GM12878 (cell line): ENCODE measurements at regions not wholly inside any gene's neighbourhood (a gene's known extent, or its start where the extent isn't known, plus 50 kb on each side); places are given as distances from the start of the nearest gene placed in this dataset.

Experiments used
- ATAC-seq: fragments of 200-7000 bp; cut with Tn5 transposase; 3 replicates; pipeline ENCODE4 v1.9.1; 2020; ENCODE audit warnings: mild to moderate bottlenecking, moderate library complexity
- BruUV-seq: library from RNA; stranded (reverse); fragments of 400-500 nt; replicated peaks from 2 replicates; lab custom pipeline; 2021; lab: Mats Ljungman, UMichigan
- CTCF ChIA-PET: fragments of 300-600 bp; sonication (Branson Sonifier 250); formaldehyde crosslinking; extraction: SDS; loops from one replicate; lab custom pipeline; 2021; ENCODE audit warnings: inconsistent platforms; lab: Yijun Ruan, JAX
- POLR2A ChIA-PET: fragments of 350-600 bp; formaldehyde crosslinking; extraction: SDS; loops from one replicate; lab custom pipeline; 2021; ENCODE audit warnings: inconsistent platforms; lab: Charles Lee
- RAD21 ChIA-PET: fragments of 300-600 bp; sonication (Branson Sonifier 250); formaldehyde crosslinking; loops from one replicate; lab custom pipeline; 2023; ENCODE audit warnings: antibody characterized with exemption; ENCODE audit not compliant: unreplicated experiment; lab: Charles Lee
- SMC1A ChIA-PET: fragments of 300-600 bp; sonication (Branson Sonifier 250); formaldehyde crosslinking; loops from one replicate; lab custom pipeline; 2023; ENCODE audit not compliant: unreplicated experiment, uncharacterized antibody; lab: Charles Lee
- DNase-seq: peaks from one replicate; pipeline ENCODE4 v3.0.0-alpha.2; 2011; ENCODE audit warnings: low read depth, low spot score
- FAIRE-seq: peaks from 3 replicates; lab custom pipeline; 2011; peaks lifted over from hg19 to GRCh38; lab: Jason Lieb, UNC
- H2AFZ ChIP-seq: 2 replicates; pipeline ENCODE4 v1.6.0; 2011; ENCODE audit warnings: low read depth, low read length, control low read depth; ENCODE audit not compliant: control insufficient read depth
- H3K27ac ChIP-seq: 2 replicates; pipeline ENCODE4 v1.5.1; 2011; ENCODE audit warnings: control low read depth; ENCODE audit not compliant: control insufficient read depth, insufficient read depth
- H3K27me3 ChIP-seq, 2 experiments: replicated peaks in 1 of 2; 2 replicates each; pipeline versions ENCODE4 v1.6.0 to v1.6.1; 2011; ENCODE audit warnings: low read length in 1 of 2; ENCODE audit not compliant: control insufficient read depth in 2 of 2, insufficient read depth in 2 of 2
- H3K36me3 ChIP-seq, 2 experiments: 2 replicates each; pipeline ENCODE4 v1.5.1; 2011; ENCODE audit warnings: low read length in 1 of 2; ENCODE audit not compliant: control insufficient read depth in 2 of 2, insufficient read depth in 2 of 2
- H3K4me1 ChIP-seq: 2 replicates; pipeline ENCODE4 v1.6.1; 2011; ENCODE audit warnings: mild to moderate bottlenecking, low read length, moderate library complexity, mixed read lengths; ENCODE audit not compliant: control insufficient read depth, insufficient read depth
- H3K4me2 ChIP-seq: 2 replicates; pipeline ENCODE4 v1.6.0; 2011; ENCODE audit warnings: control low read depth; ENCODE audit not compliant: control insufficient read depth, insufficient read depth
- H3K4me3 ChIP-seq: fragments of 200-600 bp; sonication (generic); 2 replicates; pipeline ENCODE4 v1.5.1; 2016
- H3K79me2 ChIP-seq: 2 replicates; pipeline ENCODE4 v1.6.0; 2011; ENCODE audit warnings: low read length; ENCODE audit not compliant: control insufficient read depth, insufficient read depth
- H3K9ac ChIP-seq: 2 replicates; pipeline ENCODE4 v1.8.0; 2011; ENCODE audit warnings: low read length, control low read depth, mixed read lengths; ENCODE audit not compliant: control insufficient read depth, insufficient read depth
- H3K9me3 ChIP-seq: replicated peaks from 3 replicates; pipeline ENCODE4 v1.5.1; 2011; ENCODE audit warnings: mild to moderate bottlenecking, low read length; ENCODE audit not compliant: control insufficient read depth, insufficient read depth
- H4K20me1 ChIP-seq: 2 replicates; pipeline ENCODE4 v1.6.0; 2011; ENCODE audit not compliant: control insufficient read depth, insufficient read depth
- JUND ChIP-seq: IDR thresholded peaks from 2 replicates; pipeline ENCODE4 v1.6.1; 2012; ENCODE audit warnings: low read depth, mild to moderate bottlenecking, low read length, improper control_type of control experiment, moderate library complexity
- KDM1A ChIP-seq: fragments of 200-600 bp; sonication (generic); IDR thresholded peaks from 2 replicates; pipeline ENCODE4 v1.6.1; 2016; ENCODE audit warnings: borderline replicate concordance
- MXI1 ChIP-seq: fragments of 150-350 bp; IDR thresholded peaks from 2 replicates; pipeline ENCODE4 v1.6.1; 2011; ENCODE audit warnings: low read depth, mild to moderate bottlenecking, inconsistent platforms, low read length, improper control_type of control experiment
- MYC ChIP-seq: IDR thresholded peaks from 2 replicates; pipeline ENCODE4 v1.6.1; 2011; ENCODE audit warnings: mild to moderate bottlenecking, low read length, moderate library complexity, inconsistent platforms; ENCODE audit not compliant: insufficient read depth, insufficient replicate concordance, insufficient read length, severe bottlenecking
- NFXL1 ChIP-seq: fragments of 450-650 bp; IDR thresholded peaks from 2 replicates; pipeline ENCODE4 v1.6.1; 2017; ENCODE audit warnings: antibody characterized with exemption, mild to moderate bottlenecking, borderline replicate concordance
- RELA ChIP-seq: fragments of 450-650 bp; IDR thresholded peaks from 2 replicates; pipeline ENCODE4 v1.8.0; 2014; ENCODE audit warnings: borderline replicate concordance; ENCODE audit not compliant: partially characterized antibody
- SMC3 ChIP-seq: IDR thresholded peaks from 2 replicates; pipeline ENCODE4 v1.6.1; 2011; ENCODE audit warnings: low read length, improper control_type of control experiment, borderline replicate concordance
- in situ Hi-C: fragments of 300-500 bp; cut with MboI; formaldehyde crosslinking; loops from 9 replicates; pipeline ENCODE4 v1.14.3; 2018; ENCODE audit warnings: mixed read lengths
- intact Hi-C: fragments of 100-400 bp; cut with micrococcal nuclease; formaldehyde crosslinking; loops from one replicate; pipeline ENCODE4 v1.14.2; 2022; ENCODE audit not compliant: unreplicated experiment
- TF ChIP-seq, protein P1 (sequence below), 3 experiments: IDR thresholded peaks in 2 of 3; conservative IDR thresholded peaks in 1 of 3; 2 replicates each; pipeline ENCODE4 v1.5.1; 2011; ENCODE audit warnings: low read depth in 3 of 3, low read length in 3 of 3, mild to moderate bottlenecking in 3 of 3, control low read depth in 2 of 3, moderate library complexity in 2 of 3, inconsistent platforms in 1 of 3, mixed read lengths in 1 of 3; ENCODE audit not compliant: control insufficient read depth in 2 of 3, insufficient read depth in 1 of 3; ENCODE audit errors: extremely low read depth in 1 of 3
- TF ChIP-seq, protein P2 (sequence below): fragments of 450-650 bp; formaldehyde crosslinking; IDR thresholded peaks from 2 replicates; pipeline ENCODE4 v1.5.0; 2022; ENCODE audit warnings: mild to moderate bottlenecking, missing genetic modification characterization

DNA sequence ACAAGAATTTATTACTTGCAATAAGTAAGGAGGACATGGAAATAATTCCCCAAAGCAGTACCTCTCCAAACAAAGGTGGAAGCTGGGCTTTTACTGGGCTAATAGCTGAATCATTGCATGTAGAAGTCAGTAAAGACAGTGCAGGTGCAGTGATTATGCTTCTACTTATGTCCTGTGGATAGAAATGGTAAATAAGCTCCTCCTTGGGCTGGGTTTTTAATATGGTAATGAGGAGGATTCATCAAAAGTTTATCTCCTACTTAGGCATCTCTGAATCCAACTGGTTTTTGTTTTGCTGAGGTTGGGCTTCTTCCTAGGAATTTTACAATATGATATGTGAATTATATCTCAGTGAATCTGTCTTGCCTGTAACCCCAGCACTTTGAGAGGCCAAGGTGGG, 297.4 kb upstream of the MC4R start:
- Histone ChIP-seq H3K4me2 (no peak overlapping the region), H4K20me1 (no peaks in the 10 kb centered on the region), H3K9me3 (no peaks in the 10 kb centered on the region), H2AFZ (no peak overlapping the region), H3K79me2 (no peaks in the 10 kb centered on the region), H3K36me3 (no peaks in the 10 kb centered on the region), H3K27me3 (no peaks in the 10 kb centered on the region; a peak in 1 of 4 replicates), H3K4me1 (no peaks in the 10 kb centered on the region), H3K27ac (no peak overlapping the region), H3K9ac (no peak overlapping the region), H3K4me3 (no peak overlapping the region)
- RAD21 ChIA-PET, result no interaction called here
- intact Hi-C loops, result loop anchor here (5.0 kb wide), 1 partner anchor 832 kb away; no protein-coding TSS in a partner anchor
- SMC1A ChIA-PET, result no interaction called here
- CTCF ChIA-PET, result interaction anchor here (1.9 kb wide), 1 partner anchor 16 kb away, joined by 6 read pairs; no protein-coding TSS in a partner anchor
- no TSS peak for BruUV-seq
- FAIRE-seq (no peak), ATAC-seq (no peak), DNase-seq (no peak)
- in situ Hi-C loops, result no loop called here
- POLR2A ChIA-PET, result no interaction called here
- TF ChIP-seq SMC3, result no peak
- no peak for TF ChIP-seq NFXL1
- TF ChIP-seq MYC, result no peak
- TF ChIP-seq MXI1, result no peak
- TF ChIP-seq JUND, result no peak
- TF ChIP-seq RELA, result no peak
- TF ChIP-seq, protein P1, sequence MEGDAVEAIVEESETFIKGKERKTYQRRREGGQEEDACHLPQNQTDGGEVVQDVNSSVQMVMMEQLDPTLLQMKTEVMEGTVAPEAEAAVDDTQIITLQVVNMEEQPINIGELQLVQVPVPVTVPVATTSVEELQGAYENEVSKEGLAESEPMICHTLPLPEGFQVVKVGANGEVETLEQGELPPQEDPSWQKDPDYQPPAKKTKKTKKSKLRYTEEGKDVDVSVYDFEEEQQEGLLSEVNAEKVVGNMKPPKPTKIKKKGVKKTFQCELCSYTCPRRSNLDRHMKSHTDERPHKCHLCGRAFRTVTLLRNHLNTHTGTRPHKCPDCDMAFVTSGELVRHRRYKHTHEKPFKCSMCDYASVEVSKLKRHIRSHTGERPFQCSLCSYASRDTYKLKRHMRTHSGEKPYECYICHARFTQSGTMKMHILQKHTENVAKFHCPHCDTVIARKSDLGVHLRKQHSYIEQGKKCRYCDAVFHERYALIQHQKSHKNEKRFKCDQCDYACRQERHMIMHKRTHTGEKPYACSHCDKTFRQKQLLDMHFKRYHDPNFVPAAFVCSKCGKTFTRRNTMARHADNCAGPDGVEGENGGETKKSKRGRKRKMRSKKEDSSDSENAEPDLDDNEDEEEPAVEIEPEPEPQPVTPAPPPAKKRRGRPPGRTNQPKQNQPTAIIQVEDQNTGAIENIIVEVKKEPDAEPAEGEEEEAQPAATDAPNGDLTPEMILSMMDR (IDR thresholded peaks at IDR 0.05 in 2 of 3, conservative IDR thresholded peaks at IDR 0.05 in 1 of 3; ENCODE audit: control insufficient read depth in 2 of 3, extremely low read depth in 1 of 3, insufficient read depth in 1 of 3, low read depth in 3 of 3, low read length in 3 of 3), result no peak
- TF ChIP-seq, protein P2, sequence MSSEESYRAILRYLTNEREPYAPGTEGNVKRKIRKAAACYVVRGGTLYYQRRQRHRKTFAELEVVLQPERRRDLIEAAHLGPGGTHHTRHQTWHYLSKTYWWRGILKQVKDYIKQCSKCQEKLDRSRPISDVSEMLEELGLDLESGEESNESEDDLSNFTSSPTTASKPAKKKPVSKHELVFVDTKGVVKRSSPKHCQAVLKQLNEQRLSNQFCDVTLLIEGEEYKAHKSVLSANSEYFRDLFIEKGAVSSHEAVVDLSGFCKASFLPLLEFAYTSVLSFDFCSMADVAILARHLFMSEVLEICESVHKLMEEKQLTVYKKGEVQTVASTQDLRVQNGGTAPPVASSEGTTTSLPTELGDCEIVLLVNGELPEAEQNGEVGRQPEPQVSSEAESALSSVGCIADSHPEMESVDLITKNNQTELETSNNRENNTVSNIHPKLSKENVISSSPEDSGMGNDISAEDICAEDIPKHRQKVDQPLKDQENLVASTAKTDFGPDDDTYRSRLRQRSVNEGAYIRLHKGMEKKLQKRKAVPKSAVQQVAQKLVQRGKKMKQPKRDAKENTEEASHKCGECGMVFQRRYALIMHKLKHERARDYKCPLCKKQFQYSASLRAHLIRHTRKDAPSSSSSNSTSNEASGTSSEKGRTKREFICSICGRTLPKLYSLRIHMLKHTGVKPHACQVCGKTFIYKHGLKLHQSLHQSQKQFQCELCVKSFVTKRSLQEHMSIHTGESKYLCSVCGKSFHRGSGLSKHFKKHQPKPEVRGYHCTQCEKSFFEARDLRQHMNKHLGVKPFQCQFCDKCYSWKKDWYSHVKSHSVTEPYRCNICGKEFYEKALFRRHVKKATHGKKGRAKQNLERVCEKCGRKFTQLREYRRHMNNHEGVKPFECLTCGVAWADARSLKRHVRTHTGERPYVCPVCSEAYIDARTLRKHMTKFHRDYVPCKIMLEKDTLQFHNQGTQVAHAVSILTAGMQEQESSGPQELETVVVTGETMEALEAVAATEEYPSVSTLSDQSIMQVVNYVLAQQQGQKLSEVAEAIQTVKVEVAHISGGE (CRISPR knock-in tag), result no peak
- no peak for TF ChIP-seq KDM1A
